ENCODE measurements at regions not wholly inside any gene's neighbourhood (a gene's known extent, or its start where the extent isn't known, plus 50 kb on each side); places are given as distances from the start of the nearest gene placed in this dataset.

DNA sequence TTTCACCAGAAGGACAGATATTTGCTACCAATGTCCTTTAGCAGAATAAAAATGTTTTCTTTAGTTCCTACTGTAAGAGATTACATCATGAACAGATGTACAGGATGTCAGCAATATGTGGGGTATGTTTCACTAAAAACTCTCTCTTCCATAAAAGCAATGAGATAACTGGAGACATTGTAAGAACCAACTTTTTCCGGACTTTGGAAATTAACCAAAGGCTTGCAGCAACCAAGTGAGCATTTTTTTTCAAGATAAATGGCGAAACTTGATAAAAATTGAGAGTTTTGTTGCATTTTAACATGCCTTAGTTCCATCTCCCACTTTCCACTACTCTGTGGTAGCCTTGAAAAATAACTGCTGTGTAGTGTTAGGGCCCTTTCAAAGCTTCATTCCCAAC, 429.8 kb upstream of the CDH2 start:
- DNase-seq (ENCODE audit: low spot score): no peak
- no peak for TF ChIP-seq CTCF (IDR thresholded peaks at IDR 0.05; ENCODE audit: borderline replicate concordance, control extremely low read depth, extremely low read depth, insufficient read depth, missing control alignments)
- in situ Hi-C loops (cut with MboI; ENCODE audit: low sequenced_read_pairs, unreplicated experiment): no loop called here

GRCh38 chr18:28602391-28602790, 425.5 kb upstream of the CDH2 start:
- in situ Hi-C loops (cut with MboI; ENCODE audit: low sequenced_read_pairs, unreplicated experiment): no loop called here
- no peak for DNase-seq (ENCODE audit: low spot score)
- no peak for TF ChIP-seq CTCF (IDR thresholded peaks at IDR 0.05; ENCODE audit: borderline replicate concordance, control extremely low read depth, extremely low read depth, insufficient read depth, missing control alignments)

DNA sequence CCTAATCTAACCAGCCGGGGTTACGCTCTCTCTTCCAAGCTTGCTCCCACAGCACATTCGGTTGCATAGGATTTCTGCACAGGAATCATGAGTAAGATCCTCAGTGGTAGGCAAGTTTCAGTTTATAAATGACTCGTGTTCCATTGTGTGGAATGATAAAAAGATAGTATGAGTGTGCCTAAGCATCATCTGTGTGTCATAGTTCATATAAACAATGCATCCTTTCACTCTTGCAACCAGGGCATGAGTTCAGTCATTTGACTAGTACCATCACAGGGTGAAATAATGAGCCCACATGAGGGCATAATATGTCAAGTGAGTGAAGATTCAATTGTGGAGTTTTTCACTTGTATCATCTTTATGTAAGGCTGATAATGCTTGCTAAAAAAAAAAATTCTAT, 417.1 kb upstream of the CDH2 start:
- in situ Hi-C loops (cut with MboI; ENCODE audit: low sequenced_read_pairs, unreplicated experiment): no loop called here

GRCh38 chr18:28588884-28589549, 412.1 kb upstream of the CDH2 start:
- no peak for TF ChIP-seq CTCF (IDR thresholded peaks at IDR 0.05; ENCODE audit: borderline replicate concordance, control extremely low read depth, extremely low read depth, insufficient read depth, missing control alignments)
- in situ Hi-C loops (cut with MboI; ENCODE audit: low sequenced_read_pairs, unreplicated experiment): no loop called here
- no peak for DNase-seq (ENCODE audit: low spot score)

More for the DNA sequence above, 417.1 kb upstream of the CDH2 start:
- TF ChIP-seq CTCF (IDR thresholded peaks at IDR 0.05; ENCODE audit: borderline replicate concordance, control extremely low read depth, extremely low read depth, insufficient read depth, missing control alignments): no peak
- DNase-seq (ENCODE audit: low spot score): no peak

DNA sequence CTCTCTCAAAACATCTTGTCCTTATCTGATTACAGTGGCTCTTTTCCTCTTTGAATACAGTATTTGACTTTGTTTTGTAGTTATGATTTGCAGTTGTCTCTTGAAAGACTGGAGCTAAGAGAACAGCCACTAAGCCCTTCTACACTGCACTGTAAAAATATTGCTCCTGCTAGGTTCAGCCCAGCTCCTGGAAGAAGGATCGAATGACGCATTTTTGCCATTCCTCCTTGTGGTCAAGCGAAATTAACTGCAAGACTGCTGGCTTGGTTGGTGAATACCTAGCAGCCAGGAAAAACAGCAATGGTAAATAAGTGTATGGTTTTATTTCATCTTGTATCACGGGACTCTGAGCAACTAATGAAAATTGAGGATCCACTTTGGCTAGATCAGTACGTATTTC, 407.8 kb upstream of the CDH2 start:
- in situ Hi-C loops (cut with MboI; ENCODE audit: low sequenced_read_pairs, unreplicated experiment): no loop called here
- TF ChIP-seq CTCF (IDR thresholded peaks at IDR 0.05; ENCODE audit: borderline replicate concordance, control extremely low read depth, extremely low read depth, insufficient read depth, missing control alignments): no peak
- DNase-seq (ENCODE audit: low spot score): no peak

DNA sequence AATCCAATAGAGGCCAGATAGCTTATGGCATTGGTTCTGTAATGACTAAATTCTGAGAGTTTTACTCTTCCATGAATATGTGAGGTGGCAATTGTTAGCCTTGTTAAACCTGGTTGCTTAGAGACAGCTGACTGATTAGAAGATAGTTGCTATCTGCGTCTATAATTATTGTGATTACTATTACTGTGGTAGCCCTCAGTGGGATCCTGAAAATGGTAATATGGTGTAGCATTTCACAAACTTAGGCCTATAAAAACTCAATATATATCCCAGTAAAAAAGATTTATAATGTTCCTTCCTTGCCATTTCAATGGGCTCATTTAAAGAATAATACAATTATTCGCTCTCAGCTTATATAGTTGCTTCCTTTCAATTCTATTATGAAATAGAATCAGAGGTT, 405.8 kb upstream of the CDH2 start:
- in situ Hi-C loops (cut with MboI; ENCODE audit: low sequenced_read_pairs, unreplicated experiment): no loop called here
- no peak for DNase-seq (ENCODE audit: low spot score)

More for the DNA sequence above, 405.8 kb upstream of the CDH2 start:
- TF ChIP-seq CTCF (IDR thresholded peaks at IDR 0.05; ENCODE audit: borderline replicate concordance, control extremely low read depth, extremely low read depth, insufficient read depth, missing control alignments): no peak
